ENCODE measurements at regions not wholly inside any gene's neighbourhood (a gene's known extent, or its start where the extent isn't known, plus 50 kb on each side); places are given as distances from the start of the nearest gene placed in this dataset.

GRCh38 chr20:5442101-5442500 lies 125.3 kb upstream of the PROKR2 start:
- Histone ChIP-seq H3K4me1 (no peaks in the 10 kb centered on the region), H3K27me3 (peaks cover 0 to 23% (median 5%) of the 10 kb centered on the region in 7 donors), H3K36me3 (no peaks in the 10 kb centered on the region), H3K4me3 (no peak overlapping the region), H3K27ac (no peak overlapping the region), H3K9me3 (peaks cover 0 to 19% (median 4%) of the 10 kb centered on the region in 11 donors)
- intact Hi-C loops (cut with DNase I): loop anchor here in 5 of 10 donors (10.0 kb wide), 4 partner anchors 217 to 317 kb away; partner anchors contain the start of gene CDS2 (in 2 of the 5)
- no peak for ATAC-seq
- DNase-seq: no peak
- WGBS, 2 donors: 79% methylated on average over 5 of the region's 5 CpGs
- no peak for TF ChIP-seq CTCF (IDR thresholded peaks at IDR 0.05)

- Histone ChIP-seq H3K27ac (no peak overlapping the region), H3K36me3 (no peaks in the 10 kb centered on the region), H3K9me3 (peaks cover 0 to 22% (median 4%) of the 10 kb centered on the region in 11 donors), H3K27me3 (peaks cover 0 to 13% (median 0%) of the 10 kb centered on the region in 7 donors), H3K4me3 (no peak overlapping the region), H3K4me1 (no peaks in the 10 kb centered on the region)
- no peak for DNase-seq
- ATAC-seq: no peak
- WGBS, 2 donors: 65 to 70% methylated on average over 4 of the region's 4 CpGs
- no peak for TF ChIP-seq CTCF (IDR thresholded peaks at IDR 0.05)
- intact Hi-C loops (cut with DNase I): no loop called here
Observed at GRCh38 chr20:5434116-5434515, 117.4 kb upstream of the PROKR2 start.

DNA sequence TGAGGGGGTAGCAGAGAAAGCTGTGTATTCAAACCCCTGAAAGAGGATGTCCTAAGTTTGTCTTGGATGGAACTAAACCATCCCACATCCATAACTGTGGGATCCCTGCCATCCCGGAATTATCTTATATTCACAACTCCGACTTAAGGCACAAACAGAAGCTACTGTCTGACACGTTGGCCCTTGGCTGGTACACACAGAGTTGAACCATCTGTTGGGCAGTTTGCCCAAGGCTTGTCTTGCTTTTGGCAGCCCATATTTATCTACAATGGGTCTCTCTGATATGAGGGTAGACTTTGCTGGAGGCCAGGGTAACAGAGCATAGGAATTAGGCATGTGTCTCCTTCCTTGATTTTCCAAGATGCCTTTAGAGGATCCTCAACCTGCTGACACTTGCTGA lies 116.6 kb upstream of the PROKR2 start:
- WGBS, 2 donors: 70 to 71% methylated on average over 3 of the region's 3 CpGs
- H3K4me1 ChIP-seq: no peaks in the 10 kb centered on the region
- no peak overlapping the region for H3K27ac ChIP-seq
- intact Hi-C loops (cut with DNase I): no loop called here
- peaks cover 0 to 20% (median 4%) of the 10 kb centered on the region in 11 donors for H3K9me3 ChIP-seq
- DNase-seq (no peak), ATAC-seq (no peak)
- peaks cover 0 to 13% (median 0%) of the 10 kb centered on the region in 7 donors for H3K27me3 ChIP-seq
- H3K36me3 ChIP-seq: no peaks in the 10 kb centered on the region
- TF ChIP-seq CTCF (IDR thresholded peaks at IDR 0.05): no peak
- no peak overlapping the region for H3K4me3 ChIP-seq

- ATAC-seq: no peak
- intact Hi-C loops (cut with DNase I): no loop called here
- no peak for DNase-seq
- Histone ChIP-seq H3K9me3 (peaks cover 0 to 8% (median 0%) of the 10 kb centered on the region in 11 donors), H3K27me3 (peaks cover 0 to 13% (median 0%) of the 10 kb centered on the region in 7 donors), H3K27ac (no peak overlapping the region), H3K4me1 (no peaks in the 10 kb centered on the region), H3K4me3 (no peak overlapping the region), H3K36me3 (no peaks in the 10 kb centered on the region)
- 81 to 83% methylated on average over 15 of the region's 15 CpGs for WGBS, 2 donors
- no peak for TF ChIP-seq CTCF (IDR thresholded peaks at IDR 0.05)
Observed at GRCh38 chr20:5432030-5432429, 115.3 kb upstream of the PROKR2 start.
